Karpas-422 (cell line): ENCODE measurements at regions not wholly inside any gene's neighbourhood (a gene's known extent, or its start where the extent isn't known, plus 50 kb on each side); places are given as distances from the start of the nearest gene placed in this dataset.

Source experiments
- DNase-seq: peaks from one replicate; pipeline ENCODE4 v3.0.0-alpha.2; 2015
- H2AFZ ChIP-seq: fragments of 200-600 bp; sonication (generic); 2 replicates; pipeline ENCODE4 v1.6.1; 2014; ENCODE audit warnings: antibody characterized with exemption, low read length, mixed read lengths
- H3K27ac ChIP-seq: fragments of 200-600 bp; sonication (generic); 2 replicates; pipeline ENCODE4 v1.5.1; 2014; ENCODE audit warnings: mild to moderate bottlenecking, low read length, moderate library complexity
- H3K27me3 ChIP-seq: fragments of 200-600 bp; sonication (generic); 2 replicates; pipeline ENCODE4 v1.6.1; 2014; ENCODE audit warnings: low read length, mixed read lengths
- H3K36me3 ChIP-seq: fragments of 200-600 bp; sonication (generic); 2 replicates; pipeline ENCODE4 v1.6.1; 2014; ENCODE audit warnings: low read length, mixed read lengths; ENCODE audit not compliant: insufficient read depth
- H3K4me1 ChIP-seq: fragments of 200-600 bp; sonication (generic); 2 replicates; pipeline ENCODE4 v1.6.1; 2014; ENCODE audit warnings: mild to moderate bottlenecking, low read length, mixed read lengths
- H3K4me2 ChIP-seq: fragments of 200-600 bp; sonication (generic); 2 replicates; pipeline ENCODE4 v1.6.1; 2014; ENCODE audit warnings: low read length, low read depth, mild to moderate bottlenecking; ENCODE audit not compliant: poor library complexity, severe bottlenecking
- H3K4me3 ChIP-seq: fragments of 200-600 bp; sonication (generic); 2 replicates; pipeline ENCODE4 v1.5.1; 2014; ENCODE audit warnings: mild to moderate bottlenecking, antibody characterized with exemption, low read length, mixed read lengths
- H3K79me2 ChIP-seq: fragments of 200-600 bp; sonication (generic); 2 replicates; pipeline ENCODE4 v1.6.1; 2014; ENCODE audit warnings: mild to moderate bottlenecking, low read length, mixed read lengths
- H3K9ac ChIP-seq: fragments of 200-600 bp; sonication (generic); 2 replicates; pipeline ENCODE4 v1.6.0; 2014; ENCODE audit warnings: low read length
- H3K9me2 ChIP-seq: fragments of 200-600 bp; sonication (generic), shearing (Covaris generic); replicated peaks from 2 replicates; pipeline ENCODE4 v1.6.0; 2014; ENCODE audit warnings: mild to moderate bottlenecking, low read length, moderate library complexity; ENCODE audit not compliant: insufficient read depth
- H3K9me3 ChIP-seq: fragments of 300-700, 200-600 bp; sonication (generic); 2 replicates; pipeline ENCODE4 v1.6.1; 2014; ENCODE audit warnings: low read length, mixed read lengths
- H4K20me1 ChIP-seq: fragments of 200-600 bp; sonication (generic); 2 replicates; pipeline ENCODE4 v1.6.1; 2014; ENCODE audit warnings: mild to moderate bottlenecking, antibody characterized with exemption, low read length, low read depth; ENCODE audit not compliant: insufficient read depth

DNA sequence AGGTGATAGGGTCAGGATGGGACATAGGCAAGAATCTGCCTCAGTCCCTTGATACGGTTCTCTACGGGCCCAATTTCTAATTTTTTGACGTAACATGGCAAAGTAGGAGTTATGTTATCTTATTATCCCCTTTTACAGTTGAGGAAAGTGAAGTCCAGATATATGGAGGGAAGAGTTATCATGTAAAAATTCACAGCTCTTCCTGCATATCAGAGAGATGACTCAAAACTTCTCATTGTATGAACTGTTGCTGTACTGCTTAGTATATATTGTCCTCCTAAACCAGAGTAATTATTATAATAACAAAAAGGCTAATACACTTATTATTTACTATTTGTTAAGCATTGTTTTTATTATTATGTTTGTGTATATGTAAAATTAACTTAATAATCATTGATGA lies 260.5 kb upstream of the IGFBP7 start:
- Histone ChIP-seq H3K4me1 (no peaks in the 10 kb centered on the region), H3K9me3 (no peaks in the 10 kb centered on the region), H3K79me2 (no peaks in the 10 kb centered on the region), H3K27me3 (no peaks in the 10 kb centered on the region), H3K9ac (no peak overlapping the region), H3K9me2 (no peaks in the 10 kb centered on the region), H3K36me3 (no peaks in the 10 kb centered on the region), H4K20me1 (no peaks in the 10 kb centered on the region), H3K4me3 (no peak overlapping the region), H3K27ac (no peak overlapping the region), H2AFZ (no peak overlapping the region), H3K4me2 (no peak overlapping the region)
- no peak for DNase-seq

DNA sequence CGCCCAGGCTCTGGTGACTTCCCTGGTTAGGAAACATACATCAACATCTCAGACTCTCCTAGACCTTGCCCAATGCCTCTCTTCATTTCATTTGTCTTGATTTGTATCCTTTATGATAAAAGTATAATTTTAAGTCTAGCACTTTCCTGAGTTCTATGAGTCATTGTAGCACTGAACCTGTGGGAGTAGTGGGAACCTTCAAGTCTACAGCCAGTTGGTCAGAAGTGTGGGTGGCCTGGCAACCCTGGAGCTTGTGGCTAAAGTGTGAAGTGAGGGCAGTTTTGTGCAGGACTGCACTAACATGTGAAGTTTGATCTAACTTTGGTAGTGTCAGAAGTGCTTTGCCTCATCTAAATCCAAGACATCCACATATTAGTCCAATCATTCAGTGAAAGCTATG lies 259.3 kb upstream of the IGFBP7 start:
- no peak for DNase-seq
- Histone ChIP-seq H3K4me3 (no peak overlapping the region), H3K9me3 (no peaks in the 10 kb centered on the region), H3K4me1 (no peaks in the 10 kb centered on the region), H3K36me3 (no peaks in the 10 kb centered on the region), H3K27ac (no peak overlapping the region), H3K9me2 (no peaks in the 10 kb centered on the region), H2AFZ (no peak overlapping the region), H4K20me1 (no peaks in the 10 kb centered on the region), H3K4me2 (no peak overlapping the region), H3K79me2 (no peaks in the 10 kb centered on the region), H3K9ac (no peak overlapping the region), H3K27me3 (no peaks in the 10 kb centered on the region)

DNA sequence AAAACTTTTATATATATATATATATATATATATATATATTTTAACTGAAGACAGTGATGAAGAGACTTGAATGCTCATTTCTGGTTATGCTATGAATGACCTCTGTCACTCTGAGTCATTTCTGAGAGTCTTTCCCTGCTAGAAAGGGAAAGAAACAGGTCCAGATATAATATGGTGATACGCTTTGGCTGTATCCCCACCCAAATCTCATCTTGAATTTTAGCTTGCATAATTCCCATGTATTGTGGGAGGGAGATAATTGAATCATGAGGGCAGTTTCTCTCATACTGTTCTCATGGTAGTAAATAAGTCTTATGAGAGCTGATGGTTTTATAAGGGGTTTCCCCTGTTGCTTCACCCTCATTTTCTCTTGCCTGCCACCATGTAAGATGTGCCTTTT lies 254.1 kb upstream of the IGFBP7 start:
- Histone ChIP-seq H3K9me3 (no peaks in the 10 kb centered on the region), H3K9me2 (no peaks in the 10 kb centered on the region), H3K79me2 (no peaks in the 10 kb centered on the region), H3K9ac (no peak overlapping the region), H3K27ac (no peak overlapping the region), H4K20me1 (no peaks in the 10 kb centered on the region), H3K36me3 (no peaks in the 10 kb centered on the region), H3K27me3 (no peaks in the 10 kb centered on the region), H3K4me2 (no peak overlapping the region), H3K4me3 (no peak overlapping the region), H2AFZ (no peak overlapping the region), H3K4me1 (no peaks in the 10 kb centered on the region)
- DNase-seq: no peak

DNA sequence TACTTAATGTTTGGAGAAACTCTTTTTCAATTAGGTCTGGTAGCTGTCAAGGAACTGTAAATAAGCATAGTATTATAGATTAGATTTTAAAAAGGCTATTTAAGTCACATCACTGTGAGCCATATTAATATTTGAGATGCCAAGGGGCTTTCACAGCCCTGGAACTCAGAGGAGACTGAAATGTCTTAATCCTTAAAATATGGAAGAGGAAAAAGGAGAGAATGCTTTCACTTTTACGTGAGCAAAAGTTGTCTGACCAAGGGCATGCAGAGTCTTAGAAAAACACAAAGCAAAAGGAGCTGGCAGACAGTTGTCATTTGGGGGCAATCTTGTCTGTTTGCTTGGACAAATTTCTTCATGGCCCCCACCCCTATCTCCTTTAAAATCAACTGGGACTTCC lies 253.2 kb upstream of the IGFBP7 start:
- H3K27me3 ChIP-seq: no peaks in the 10 kb centered on the region
- no peak overlapping the region for H3K4me3 ChIP-seq
- H2AFZ ChIP-seq: no peak overlapping the region
- no peaks in the 10 kb centered on the region for H3K9me2 ChIP-seq
- H3K9me3 ChIP-seq: no peaks in the 10 kb centered on the region
- no peaks in the 10 kb centered on the region for H3K36me3 ChIP-seq
- H3K4me2 ChIP-seq: no peak overlapping the region
- H3K79me2 ChIP-seq: no peaks in the 10 kb centered on the region
- H4K20me1 ChIP-seq: no peaks in the 10 kb centered on the region
- no peaks in the 10 kb centered on the region for H3K4me1 ChIP-seq
- no peak overlapping the region for H3K27ac ChIP-seq
- no peak for DNase-seq
- H3K9ac ChIP-seq: no peak overlapping the region

DNA sequence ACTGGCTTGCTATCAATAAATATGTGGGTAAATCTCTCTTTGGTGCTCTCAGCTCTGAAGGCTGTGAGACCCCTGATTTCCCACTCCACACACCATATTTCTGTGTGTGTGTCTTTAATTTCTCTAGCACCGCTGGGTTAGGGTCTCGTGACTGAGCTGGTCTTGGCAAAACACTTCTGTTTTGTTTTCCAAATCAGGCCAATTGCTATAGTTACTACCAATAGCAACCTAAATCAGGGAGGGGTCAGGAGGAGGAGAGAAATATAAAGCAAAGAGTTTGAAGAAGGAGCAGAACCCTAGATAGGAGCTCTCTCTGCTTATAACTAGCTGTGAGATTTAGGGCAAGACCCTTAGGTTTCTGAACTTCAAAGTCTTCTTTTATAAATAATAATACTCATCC lies 250.5 kb upstream of the IGFBP7 start:
- Histone ChIP-seq H3K4me3 (no peak overlapping the region), H3K4me2 (no peak overlapping the region), H3K9me2 (no peaks in the 10 kb centered on the region), H2AFZ (no peak overlapping the region), H3K36me3 (no peaks in the 10 kb centered on the region), H3K9ac (no peak overlapping the region), H3K27me3 (no peaks in the 10 kb centered on the region), H4K20me1 (no peaks in the 10 kb centered on the region), H3K9me3 (no peaks in the 10 kb centered on the region), H3K79me2 (no peaks in the 10 kb centered on the region), H3K4me1 (no peaks in the 10 kb centered on the region), H3K27ac (no peak overlapping the region)
- DNase-seq: no peak

DNA sequence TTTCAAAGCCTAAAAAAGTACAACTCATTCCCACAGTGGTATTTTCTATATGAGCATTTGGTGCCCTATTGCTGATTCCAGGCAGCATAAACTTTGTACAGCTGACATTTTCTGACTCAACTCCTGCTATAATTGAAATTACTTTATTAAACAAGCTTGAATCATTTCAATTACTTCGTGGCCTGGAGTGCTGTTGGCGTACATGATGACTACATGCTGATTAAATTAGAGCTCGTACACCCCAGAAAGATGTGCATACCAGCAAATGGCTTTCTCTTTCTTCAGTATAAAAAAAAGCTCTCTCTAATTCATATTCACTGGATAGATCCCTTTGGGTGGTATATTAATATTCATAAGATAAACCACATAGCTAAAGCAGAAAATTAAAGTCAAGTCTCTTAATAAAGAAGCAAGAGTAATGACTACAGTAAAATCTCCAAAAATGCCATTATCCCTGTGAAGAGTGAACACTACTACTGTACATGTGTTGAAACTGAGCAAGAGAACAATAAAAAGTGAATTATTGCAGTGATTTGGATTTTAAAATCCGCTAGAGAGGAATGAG lies 245.0 kb upstream of the IGFBP7 start:
- Histone ChIP-seq H3K79me2 (no peaks in the 10 kb centered on the region), H4K20me1 (no peaks in the 10 kb centered on the region), H3K9me3 (no peaks in the 10 kb centered on the region), H3K27me3 (no peaks in the 10 kb centered on the region), H3K4me2 (no peak overlapping the region), H3K4me1 (no peaks in the 10 kb centered on the region), H3K27ac (no peak overlapping the region), H3K4me3 (no peak overlapping the region), H3K36me3 (no peaks in the 10 kb centered on the region), H3K9me2 (no peaks in the 10 kb centered on the region; the same call in 1 of the 2 replicates), H3K9ac (no peak overlapping the region), H2AFZ (no peak overlapping the region)
- DNase-seq: no peak

DNA sequence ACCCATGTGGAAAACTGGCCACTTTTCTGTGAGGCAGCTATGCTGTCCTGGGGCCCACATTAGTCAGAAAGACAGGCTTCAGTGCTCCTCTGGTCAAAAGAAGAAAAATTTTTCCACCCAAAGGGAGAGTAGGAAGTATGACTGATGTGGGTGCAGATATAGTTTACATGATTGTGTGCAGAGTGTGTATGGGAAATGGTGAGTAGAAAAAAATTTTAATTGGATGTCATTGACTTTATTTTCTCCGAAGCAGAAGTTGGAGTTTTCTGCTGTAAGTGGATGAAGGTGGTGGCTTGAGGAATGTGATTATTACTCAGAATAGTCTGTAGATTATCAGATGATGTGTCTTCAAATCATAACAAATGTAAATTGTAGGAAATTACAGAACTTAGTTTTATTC lies 241.5 kb upstream of the IGFBP7 start:
- no peak overlapping the region for H3K4me2 ChIP-seq
- H2AFZ ChIP-seq: no peak overlapping the region
- H3K79me2 ChIP-seq: no peaks in the 10 kb centered on the region
- no peak overlapping the region for H3K9ac ChIP-seq
- no peak for DNase-seq
- no peak overlapping the region for H3K4me3 ChIP-seq
- H3K9me3 ChIP-seq: no peaks in the 10 kb centered on the region
- H3K36me3 ChIP-seq: no peaks in the 10 kb centered on the region
- no peaks in the 10 kb centered on the region for H3K4me1 ChIP-seq
- no peaks in the 10 kb centered on the region for H3K27me3 ChIP-seq
- no peaks in the 10 kb centered on the region; the same call in 1 of the 2 replicates for H3K9me2 ChIP-seq
- H3K27ac ChIP-seq: no peak overlapping the region
- no peaks in the 10 kb centered on the region for H4K20me1 ChIP-seq

DNA sequence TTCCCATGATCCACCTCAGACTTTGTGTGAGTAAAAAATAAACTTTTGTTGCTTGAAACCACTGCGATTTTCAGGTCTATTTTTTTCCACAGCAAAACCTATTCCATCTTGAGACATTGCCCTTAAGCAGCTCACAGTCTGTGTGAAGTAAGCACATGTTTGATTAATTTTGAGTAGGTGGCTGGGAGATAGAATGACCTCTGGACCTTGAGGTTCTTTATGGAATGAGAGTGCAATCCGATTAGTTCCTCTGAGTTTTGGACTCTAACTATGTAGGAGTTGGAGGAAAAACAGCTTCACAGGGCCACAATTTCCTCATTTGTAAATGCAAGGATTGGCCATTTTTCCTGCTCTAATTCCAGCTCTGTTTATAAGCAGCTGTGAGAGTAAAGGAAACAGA lies 234.1 kb upstream of the IGFBP7 start:
- Histone ChIP-seq H3K27me3 (no peaks in the 10 kb centered on the region), H3K9me3 (no peaks in the 10 kb centered on the region), H3K27ac (no peak overlapping the region), H3K4me3 (no peak overlapping the region), H3K79me2 (no peaks in the 10 kb centered on the region), H4K20me1 (no peaks in the 10 kb centered on the region), H3K9ac (no peak overlapping the region), H3K4me2 (no peak overlapping the region), H3K4me1 (no peaks in the 10 kb centered on the region), H2AFZ (no peak overlapping the region), H3K36me3 (no peaks in the 10 kb centered on the region), H3K9me2 (no peaks in the 10 kb centered on the region)
- DNase-seq: no peak

DNA sequence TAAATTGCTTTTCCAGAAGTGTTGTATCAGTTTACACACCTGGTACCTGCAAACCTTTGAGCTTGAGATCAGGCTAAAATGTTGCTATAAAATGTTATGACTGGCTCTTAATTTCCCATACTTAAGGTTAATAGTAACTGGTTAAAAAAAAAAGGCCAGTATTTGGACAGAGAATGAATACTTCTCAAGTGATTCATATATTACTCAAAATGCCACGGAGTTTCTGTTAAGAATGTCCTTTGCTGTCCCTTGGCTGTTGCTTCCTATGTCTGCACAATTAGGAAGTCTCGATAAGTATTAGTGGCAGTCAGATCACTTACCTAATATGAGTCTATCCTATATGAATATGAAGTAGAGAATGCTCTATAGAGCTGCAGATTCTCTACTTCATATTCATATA lies 232.2 kb upstream of the IGFBP7 start:
- H4K20me1 ChIP-seq: no peaks in the 10 kb centered on the region
- no peaks in the 10 kb centered on the region for H3K79me2 ChIP-seq

More for the DNA sequence above, 232.2 kb upstream of the IGFBP7 start:
- no peaks in the 10 kb centered on the region for H3K9me2 ChIP-seq
- no peak for DNase-seq
- no peak overlapping the region for H3K9ac ChIP-seq
- no peak overlapping the region for H2AFZ ChIP-seq
- no peak overlapping the region for H3K27ac ChIP-seq
- no peaks in the 10 kb centered on the region for H3K9me3 ChIP-seq
- H3K4me2 ChIP-seq: no peak overlapping the region
- H3K36me3 ChIP-seq: no peaks in the 10 kb centered on the region
- no peaks in the 10 kb centered on the region for H3K27me3 ChIP-seq
- no peaks in the 10 kb centered on the region for H3K4me1 ChIP-seq
- no peak overlapping the region for H3K4me3 ChIP-seq
